Ovary (tissue), 7 donors: ENCODE measurements at regions not wholly inside any gene's neighbourhood (a gene's known extent, or its start where the extent isn't known, plus 50 kb on each side); places are given as distances from the start of the nearest gene placed in this dataset.

Experiments
- DNase-seq, 5 donors: peaks; one replicate each; pipeline ENCODE4 v3.0.0-alpha.2; 2019 to 2020
- H3K27ac ChIP-seq, 2 donors: fragments of 200-600 bp; one replicate each; pipeline versions ENCODE4 v1.5.1 to v1.8.0; 2019 to 2022
- H3K27me3 ChIP-seq: fragments of 200-600 bp; one replicate; pipeline ENCODE4 v1.8.0; 2022
- H3K36me3 ChIP-seq: fragments of 200-600 bp; sonication (generic); one replicate; pipeline ENCODE4 v1.5.1; 2019
- H3K4me1 ChIP-seq: one replicate; pipeline ENCODE4 v1.8.1; 2013; ENCODE audit warnings: mild to moderate bottlenecking, moderate library complexity; ENCODE audit not compliant: insufficient read depth
- H3K4me3 ChIP-seq: fragments of 200-600 bp; sonication (generic); one replicate; pipeline ENCODE4 v1.5.1; 2017
- H3K9me3 ChIP-seq, 2 donors: fragments of 200-600 bp in 1 of 2; sonication (generic) in 1 of 2; one replicate each; pipeline versions ENCODE4 v1.5.1 to v1.8.1; 2013 to 2019; ENCODE audit warnings: mild to moderate bottlenecking in 1 of 2, moderate library complexity in 1 of 2
- CTCF ChIP-seq, 3 donors: fragments of 450-650 bp in 2 of 3; fragments of 200-600 bp in 1 of 3; IDR thresholded peaks; one replicate each; pipeline versions ENCODE4 v1.5.1 to v1.8.0; 2016 to 2022; ENCODE audit warnings: antibody characterized with exemption in 3 of 3, mild to moderate bottlenecking in 1 of 3
- EP300 ChIP-seq: sonication (generic); formaldehyde crosslinking; IDR thresholded peaks from one replicate; pipeline ENCODE4 v1.6.1; 2017; ENCODE audit warnings: antibody characterized with exemption
- POLR2A ChIP-seq: fragments of 450-650 bp; IDR thresholded peaks from one replicate; pipeline ENCODE4 v1.6.1; 2017; ENCODE audit warnings: antibody characterized with exemption, mild to moderate bottlenecking, moderate library complexity
- WGBS, 3 donors: extraction: QIAGEN DNeasy Blood & Tissue Kit in 1 of 3; methylation state at CpG; one replicate each; pipeline versions ENCODE4 v1.1.5 to v1.1.7; 2013 to 2017; 5-methylcytosine and 5-hydroxymethylcytosine counted together
- intact Hi-C, 4 donors: fragments of 100-400 bp; cut with DNase I; formaldehyde crosslinking; loops; one replicate each; pipeline versions ENCODE4 v1.11.0 to v1.15.1; 2022 to 2023
- donor health status: DM: no; HTN: no; CAD: no; lungs with moderate emphysema.
- donor health status: DM: no; HTN: no; CAD: no.
- donor health status: Bipolar disorder and iron deficiency.
- donor health status: DM: no; HTN: no; CAD: no.
- donor health status: DM: yes; HTN: yes; CAD: no.

- Histone ChIP-seq H3K27ac (no peak overlapping the region), H3K4me1 (no peaks in the 10 kb centered on the region), H3K27me3 (no peaks in the 10 kb centered on the region), H3K4me3 (no peak overlapping the region), H3K9me3 (no peaks in the 10 kb centered on the region), H3K36me3 (no peaks in the 10 kb centered on the region)
- WGBS, 3 donors = 79 to 93% (median 81%) methylated on average over 1 of the region's 1 CpG
- intact Hi-C loops = no loop called here
- no peak for DNase-seq
- TF ChIP-seq EP300 (no peak), POLR2A (no peak), CTCF (IDR thresholded peaks at IDR 0.05) (no peak)
Observed at GRCh38 chr13:46479691-46480090, 73.3 kb upstream of the LRCH1 start.

- intact Hi-C loops = no loop called here
- Histone ChIP-seq H3K36me3 (no peaks in the 10 kb centered on the region), H3K4me3 (no peak overlapping the region), H3K27ac (no peak overlapping the region), H3K27me3 (no peaks in the 10 kb centered on the region), H3K9me3 (no peaks in the 10 kb centered on the region), H3K4me1 (no peaks in the 10 kb centered on the region)
- DNase-seq = no peak
- TF ChIP-seq EP300 = no peak
- no peak for TF ChIP-seq POLR2A
- TF ChIP-seq CTCF (IDR thresholded peaks at IDR 0.05) = no peak
- WGBS, 3 donors = 82 to 96% (median 91%) methylated on average over 1 of the region's 1 CpG
Observed at GRCh38 chr13:46479283-46479682, 73.7 kb upstream of the LRCH1 start.

- Histone ChIP-seq H3K36me3 (no peaks in the 10 kb centered on the region), H3K27ac (no peak overlapping the region), H3K27me3 (no peaks in the 10 kb centered on the region), H3K9me3 (no peaks in the 10 kb centered on the region), H3K4me1 (no peaks in the 10 kb centered on the region), H3K4me3 (no peak overlapping the region)
- TF ChIP-seq POLR2A = no peak
- no peak for TF ChIP-seq EP300
- TF ChIP-seq CTCF (IDR thresholded peaks at IDR 0.05) = no peak
- WGBS, 3 donors = 6 to 17% (median 9%) methylated on average over 1 of the region's 1 CpG
- no peak for DNase-seq
- intact Hi-C loops = no loop called here
Observed at GRCh38 chr13:46478651-46479050, 74.3 kb upstream of the LRCH1 start.

- no peaks in the 10 kb centered on the region for H3K4me1 ChIP-seq
- DNase-seq = no peak
- WGBS, 3 donors = 13 to 22% (median 15%) methylated on average over 2 of the region's 2 CpGs
- H3K4me3 ChIP-seq = no peak overlapping the region
- H3K27me3 ChIP-seq = no peaks in the 10 kb centered on the region
- intact Hi-C loops = no loop called here
- no peaks in the 10 kb centered on the region for H3K36me3 ChIP-seq
- TF ChIP-seq CTCF (IDR thresholded peaks at IDR 0.05) (no peak), POLR2A (no peak), EP300 (no peak)
- no peak overlapping the region for H3K27ac ChIP-seq
- peaks cover 0 to 3% of the 10 kb centered on the region in 2 donors for H3K9me3 ChIP-seq
Observed at GRCh38 chr13:46476174-46476573, 76.8 kb upstream of the LRCH1 start.
